ENCODE measurements at regions not wholly inside any gene's neighbourhood (a gene's known extent, or its start where the extent isn't known, plus 50 kb on each side); places are given as distances from the start of the nearest gene placed in this dataset.

DNA sequence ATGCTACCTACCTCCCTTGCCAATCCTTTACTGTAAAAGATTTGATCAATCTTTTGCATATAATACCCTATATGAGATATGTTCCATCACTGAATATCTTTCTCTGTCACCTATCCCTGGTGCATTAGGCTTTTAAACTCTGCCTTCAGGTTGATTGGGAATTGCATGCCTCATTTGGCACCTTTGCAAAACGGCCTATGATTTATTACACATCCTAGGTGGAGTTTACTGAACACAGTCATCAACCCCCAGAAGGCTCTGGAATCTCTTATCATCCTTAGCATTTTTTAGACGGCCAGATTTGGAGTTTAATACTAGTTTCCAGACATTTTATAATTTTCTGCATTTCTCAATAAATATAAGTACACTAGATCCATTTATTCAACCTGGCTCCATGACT, 448.4 kb upstream of the SLC10A2 start:
- Histone ChIP-seq H3K79me1 (ENCODE audit: low read depth, low read length) (no peaks in the 10 kb centered on the region), H2BK120ac (replicated peaks; ENCODE audit: low read depth, low read length) (no peak overlapping the region), H2AK5ac (ENCODE audit: low read depth, low read length) (no peak overlapping the region), H3K9ac (replicated peaks in 1 of 4; ENCODE audit: extremely low read depth in 1 of 4, low read depth in 3 of 4, low read length in 3 of 4) (no peak overlapping the region), H3K27me3 (replicated peaks in 1 of 4; ENCODE audit: control insufficient read depth in 3 of 4, extremely low read depth in 1 of 4, insufficient read depth in 3 of 4, low read length in 3 of 4) (no peaks in the 10 kb centered on the region), H3K14ac (ENCODE audit: insufficient read length) (no peak overlapping the region), H3K36me3 (ENCODE audit: control insufficient read depth in 2 of 4, insufficient read depth in 4 of 4, low read length in 3 of 4) (no peaks in the 10 kb centered on the region), H3K4ac (replicated peaks; ENCODE audit: insufficient read length, low read depth, low read length) (no peak overlapping the region), H3K4me3 (ENCODE audit: extremely low read depth in 1 of 4, insufficient read depth in 2 of 4, low read depth in 3 of 4, low read length in 4 of 4) (no peak overlapping the region), H3K79me2 (ENCODE audit: control insufficient read depth in 1 of 2, insufficient read depth in 2 of 2, low read length in 2 of 2) (no peaks in the 10 kb centered on the region), H4K5ac (ENCODE audit: insufficient read length, low read depth, low read length) (no peak overlapping the region), H3K9me3 (ENCODE audit: insufficient read depth in 2 of 2, low read depth in 1 of 2, low read length in 1 of 2) (no peaks in the 10 kb centered on the region), H3K56ac (replicated peaks; ENCODE audit: insufficient read length, low read depth, low read length) (no peak overlapping the region), H3K23me2 (ENCODE audit: low read depth, low read length) (no peaks in the 10 kb centered on the region), H3K4me1 (replicated peaks in 1 of 4; ENCODE audit: control insufficient read depth in 3 of 4, insufficient read depth in 4 of 4, low read length in 3 of 4) (peaks cover 0 to 2% (median 0%) of the 10 kb centered on the region in 4 experiments; a peak in 2 of 7 replicates), H4K8ac (ENCODE audit: extremely low read depth, insufficient read depth, low read length) (no peak overlapping the region), H2BK15ac (ENCODE audit: low read length) (no peak overlapping the region), H4K91ac (replicated peaks; ENCODE audit: insufficient read length, low read length) (no peak overlapping the region), H2BK5ac (ENCODE audit: low read depth, low read length) (no peak overlapping the region), H4K20me1 (replicated peaks in 1 of 2; ENCODE audit: control insufficient read depth in 1 of 2, insufficient read depth in 2 of 2, low read length in 2 of 2) (no peaks in the 10 kb centered on the region), H2BK12ac (ENCODE audit: low read depth, low read length) (no peak overlapping the region), H3K4me2 (ENCODE audit: insufficient read depth in 1 of 2, low read depth in 2 of 2, low read length in 2 of 2) (no peak overlapping the region), H3K23ac (ENCODE audit: insufficient read length) (no peak overlapping the region), H2AFZ (ENCODE audit: low read length) (no peak overlapping the region), H2BK20ac (ENCODE audit: low read length) (no peak overlapping the region), H3K18ac (ENCODE audit: extremely low read depth, low read length) (no peak overlapping the region), H3K27ac (ENCODE audit: low read depth, low read length) (no peak overlapping the region)
- DNase-seq (ENCODE audit: low read depth in 1 of 2, low spot score in 2 of 2) (no peak), FAIRE-seq (no peak)
- ChIA-PET POLR2A (ENCODE audit: partially characterized antibody) (no interaction called here), CTCF (ENCODE audit: partially characterized antibody) (no interaction called here)
- 79% methylated on average over 2 of the region's 2 CpGs; no CpG with 5 or more reads in 1 of the 2 experiments for WGBS, 2 experiments (ENCODE audit: extremely low coverage in 1 of 2, insufficient coverage in 1 of 2, insufficient read length in 1 of 2, insufficient replicate concordance in 2 of 2, low coverage in 1 of 2, low lambda C conversion rate in 2 of 2, missing lambda C conversion rate in 1 of 2)
- TF ChIP-seq EGR1 (IDR thresholded peaks at IDR 0.05; ENCODE audit: borderline replicate concordance, low read depth, low read length) (no peak), NANOG (IDR thresholded peaks at IDR 0.05; ENCODE audit: insufficient read depth, low read depth, low read length, poor library complexity, severe bottlenecking) (no peak), TEAD4 (IDR thresholded peaks at IDR 0.05; ENCODE audit: low read depth, low read length) (no peak), SIRT6 (IDR thresholded peaks at IDR 0.05; ENCODE audit: low read length) (no peak), RFX5 (IDR thresholded peaks at IDR 0.05; ENCODE audit: borderline replicate concordance, low read depth, low read length) (no peak), EZH2 (IDR thresholded peaks at IDR 0.05; ENCODE audit: low read depth, low read length, severe bottlenecking) (no peak), YY1 (IDR thresholded peaks at IDR 0.05; ENCODE audit: low read depth, low read length) (no peak), RBBP5 (IDR thresholded peaks at IDR 0.05; ENCODE audit: borderline replicate concordance, low read depth, low read length) (no peak), RAD21 (IDR thresholded peaks at IDR 0.05 in 1 of 2, conservative IDR thresholded peaks at IDR 0.05 in 1 of 2; ENCODE audit: low read depth in 2 of 2, low read length in 2 of 2) (no peak), TBP (IDR thresholded peaks at IDR 0.05; ENCODE audit: low read depth, low read length) (no peak), POLR2A (IDR thresholded peaks at IDR 0.05; ENCODE audit: control extremely low read depth in 1 of 2, low read depth in 2 of 2, low read length in 2 of 2) (no peak), SP2 (IDR thresholded peaks at IDR 0.05; ENCODE audit: low read length) (no peak), ASH2L (IDR thresholded peaks at IDR 0.05; ENCODE audit: low read length) (no peak)
- TF ChIP-seq, protein P1, sequence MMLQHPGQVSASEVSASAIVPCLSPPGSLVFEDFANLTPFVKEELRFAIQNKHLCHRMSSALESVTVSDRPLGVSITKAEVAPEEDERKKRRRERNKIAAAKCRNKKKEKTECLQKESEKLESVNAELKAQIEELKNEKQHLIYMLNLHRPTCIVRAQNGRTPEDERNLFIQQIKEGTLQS (IDR thresholded peaks at IDR 0.05; ENCODE audit: insufficient read depth, low read depth, low read length): no peak
- TF ChIP-seq, protein P2, sequence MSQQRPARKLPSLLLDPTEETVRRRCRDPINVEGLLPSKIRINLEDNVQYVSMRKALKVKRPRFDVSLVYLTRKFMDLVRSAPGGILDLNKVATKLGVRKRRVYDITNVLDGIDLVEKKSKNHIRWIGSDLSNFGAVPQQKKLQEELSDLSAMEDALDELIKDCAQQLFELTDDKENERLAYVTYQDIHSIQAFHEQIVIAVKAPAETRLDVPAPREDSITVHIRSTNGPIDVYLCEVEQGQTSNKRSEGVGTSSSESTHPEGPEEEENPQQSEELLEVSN (IDR thresholded peaks at IDR 0.05): no peak
